RCC 7860 (cell line): ENCODE measurements at regions not wholly inside any gene's neighbourhood (a gene's known extent, or its start where the extent isn't known, plus 50 kb on each side); places are given as distances from the start of the nearest gene placed in this dataset.
"Not testable (repeated sequence)": the region's sequence is repeated elsewhere in the genome, so short reads cannot be mapped to it uniquely, and the experiment has no call there.

Source experiments
- DNase-seq: peaks from one replicate; pipeline ENCODE4 v3.0.0-alpha.2; 2015; ENCODE audit warnings: low spot score
- FAIRE-seq: peaks from 2 replicates; lab custom pipeline; 2012; peaks lifted over from hg19 to GRCh38; lab: Jason Lieb, UNC

DNA sequence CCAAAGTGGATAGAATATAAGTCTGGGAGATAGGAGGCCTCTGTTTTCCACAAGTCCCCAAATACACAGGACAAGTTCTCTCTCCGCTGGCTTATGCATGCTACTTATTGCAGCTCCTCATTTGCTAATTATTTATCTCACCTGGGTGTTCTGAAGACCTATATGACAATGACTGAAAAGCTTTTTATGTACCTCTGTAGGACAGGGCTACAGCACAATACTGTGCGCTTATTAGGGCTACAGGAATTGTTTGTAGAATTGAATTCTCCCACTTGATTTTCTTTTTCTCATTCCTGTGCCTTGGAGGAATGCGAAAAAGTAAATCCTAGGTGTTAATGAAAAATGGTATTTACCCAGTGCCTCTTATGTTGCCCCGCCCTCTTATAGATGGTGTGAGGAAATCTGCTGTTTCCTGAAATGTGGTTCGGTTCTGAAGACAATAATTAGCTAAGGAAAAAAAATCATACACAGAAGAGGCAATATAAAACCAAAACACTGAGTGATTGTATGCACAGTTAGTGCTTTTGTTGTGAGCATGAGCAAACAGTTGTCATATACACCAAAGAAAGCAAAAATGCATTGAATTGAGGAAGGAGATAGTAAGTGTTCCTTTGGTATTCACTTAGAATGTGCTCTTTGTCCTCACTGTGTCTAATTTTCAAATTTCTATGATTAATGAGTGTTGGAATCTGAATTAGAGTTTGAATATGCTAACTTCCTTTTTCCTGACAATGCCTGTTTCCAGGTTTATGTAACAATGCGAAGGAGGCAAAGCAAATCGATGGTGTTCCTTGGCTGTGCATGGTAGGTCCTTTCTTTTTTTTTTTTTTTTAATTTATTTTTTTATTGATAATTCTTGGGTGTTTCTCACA lies 78.7 kb upstream of the PNPT1 start:
- FAIRE-seq = no peak
- DNase-seq = no peak

DNA sequence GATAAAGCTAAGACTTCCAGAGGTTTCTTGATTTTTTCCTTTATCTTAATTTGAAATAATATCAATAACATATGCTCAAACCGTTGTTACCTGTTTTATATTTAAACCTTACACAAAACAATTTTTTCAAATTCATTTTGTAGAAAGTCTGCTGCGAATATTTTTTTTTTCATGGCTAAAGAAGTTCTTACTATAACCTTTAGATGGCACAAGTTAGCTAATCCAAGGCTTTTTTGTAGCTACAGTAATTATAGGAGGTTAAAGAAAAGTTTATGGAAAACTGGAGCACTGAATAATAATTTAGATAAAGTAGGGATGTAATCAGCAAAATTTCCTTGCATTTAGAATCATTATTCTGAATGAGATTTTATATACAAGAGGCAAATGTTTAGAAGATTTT lies 78.0 kb upstream of the PNPT1 start:
- DNase-seq (peak; percentile 48), FAIRE-seq (peak; percentile 91)

DNA sequence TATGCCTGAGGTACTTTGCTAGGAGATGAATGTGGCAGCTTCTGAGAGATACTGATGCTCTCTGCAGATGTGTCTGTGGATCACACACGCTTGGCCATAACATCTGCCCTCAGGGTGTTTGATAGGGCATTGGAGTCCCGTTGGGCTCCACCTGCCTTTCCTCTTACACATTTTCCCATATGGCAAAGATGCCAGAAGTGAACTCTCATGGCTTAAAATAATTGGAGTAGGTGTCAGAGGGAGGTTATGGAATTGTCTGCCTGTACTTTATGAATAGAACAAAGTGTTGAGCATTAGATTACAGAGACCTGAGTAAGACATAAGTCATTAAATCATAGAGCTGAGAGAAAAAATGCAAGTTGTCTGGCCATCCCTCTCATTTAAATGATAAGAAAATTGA lies 75.3 kb upstream of the PNPT1 start:
- FAIRE-seq (no peak), DNase-seq (no peak)

DNA sequence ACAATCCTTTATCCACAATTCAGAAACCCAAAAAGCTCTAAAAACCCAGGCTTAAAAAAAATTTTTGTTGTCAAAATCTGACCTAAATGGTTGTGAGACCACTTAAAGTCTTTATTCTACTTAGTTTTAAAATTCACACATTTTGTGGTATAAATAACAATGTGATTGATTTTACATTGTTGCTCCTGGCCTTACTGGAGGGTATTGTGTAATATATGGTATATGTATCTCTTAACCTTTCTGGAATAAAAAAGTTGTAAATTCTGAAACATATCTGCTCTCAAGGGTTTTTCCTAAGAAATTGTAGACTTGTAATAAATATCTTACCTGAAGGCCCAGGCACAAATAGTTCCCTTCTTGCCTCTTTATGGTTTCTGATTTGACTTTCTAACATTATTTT lies 73.3 kb upstream of the PNPT1 start:
- FAIRE-seq = no peak
- no peak for DNase-seq

DNA sequence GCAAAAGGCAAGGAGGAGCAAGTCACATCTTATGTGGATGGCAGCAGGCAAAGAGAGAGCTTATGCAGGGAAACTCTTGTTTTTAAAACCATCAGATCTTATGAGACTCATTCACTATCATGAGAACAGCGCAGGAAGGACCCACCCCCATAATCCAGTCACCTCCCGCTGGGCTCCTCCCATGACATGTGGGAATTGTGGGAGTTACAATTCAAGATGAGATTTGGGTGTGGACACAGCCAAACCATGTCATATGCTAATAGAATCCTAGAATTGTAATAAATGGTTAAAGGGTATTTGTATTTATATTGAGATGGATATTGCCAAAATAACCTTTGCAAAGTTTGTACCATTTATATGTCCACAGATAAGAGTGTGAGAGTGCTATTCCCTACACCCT lies 72.1 kb upstream of the PNPT1 start:
- DNase-seq, FAIRE-seq: not testable (repeated sequence)

DNA sequence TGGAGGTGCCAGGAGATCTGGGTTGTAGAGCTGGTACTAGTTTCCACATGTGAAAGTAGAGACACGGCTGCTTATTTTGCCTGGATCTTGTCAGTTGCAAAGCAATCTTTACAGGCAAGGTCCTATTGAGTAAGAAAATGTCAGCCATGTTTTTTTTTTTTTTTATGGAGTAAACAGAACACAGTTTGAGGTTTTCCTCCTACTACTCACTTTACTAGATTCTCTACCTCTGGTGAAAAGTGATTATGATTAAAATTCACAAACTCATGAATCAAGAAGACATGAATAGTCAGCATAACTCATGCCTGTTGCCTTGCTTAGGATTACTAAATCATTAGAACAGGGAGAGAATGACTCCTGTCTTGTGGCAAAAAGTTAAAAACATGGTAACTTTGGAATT lies 70.1 kb upstream of the PNPT1 start:
- FAIRE-seq (no peak), DNase-seq (no peak)

DNA sequence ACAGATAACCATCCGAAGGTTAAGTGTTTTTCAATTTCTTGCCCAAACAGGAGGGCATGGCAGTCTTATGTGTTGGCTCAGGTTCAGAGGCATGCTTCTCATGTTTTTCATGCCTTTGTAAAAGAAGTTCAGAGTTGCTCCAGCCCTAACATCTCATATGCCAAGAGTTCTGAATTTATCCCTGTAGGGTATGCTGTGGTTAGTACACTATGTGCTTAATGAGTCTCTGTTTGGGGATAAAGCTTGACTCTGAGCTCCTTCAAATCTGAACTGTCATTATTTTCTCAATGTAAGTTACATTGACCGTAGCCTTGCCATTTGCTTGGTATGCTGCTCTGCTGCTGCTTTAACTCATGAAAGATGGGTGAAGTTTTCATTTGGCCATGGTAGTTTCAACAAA lies 67.9 kb upstream of the PNPT1 start:
- DNase-seq = no peak
- no peak for FAIRE-seq

DNA sequence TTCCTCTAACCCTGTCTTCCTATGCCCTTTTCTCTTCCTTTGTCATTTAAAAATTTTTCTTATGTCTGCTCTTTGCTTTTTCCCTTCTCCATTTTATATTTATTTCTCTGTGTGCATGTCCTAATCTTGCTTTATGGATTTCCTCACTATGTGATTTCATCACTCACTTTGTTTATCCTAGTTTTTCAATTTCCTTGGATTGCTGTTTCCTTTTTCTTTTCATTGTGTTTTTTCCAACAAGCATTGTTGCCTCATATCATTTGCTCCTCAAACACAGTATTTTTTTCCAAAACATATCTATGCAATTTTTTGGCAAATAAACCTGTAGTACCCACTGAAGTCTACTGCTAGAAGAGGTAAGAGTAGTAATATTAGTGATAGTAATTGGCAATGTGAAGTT lies 67.4 kb upstream of the PNPT1 start:
- DNase-seq (no peak), FAIRE-seq (no peak)

DNA sequence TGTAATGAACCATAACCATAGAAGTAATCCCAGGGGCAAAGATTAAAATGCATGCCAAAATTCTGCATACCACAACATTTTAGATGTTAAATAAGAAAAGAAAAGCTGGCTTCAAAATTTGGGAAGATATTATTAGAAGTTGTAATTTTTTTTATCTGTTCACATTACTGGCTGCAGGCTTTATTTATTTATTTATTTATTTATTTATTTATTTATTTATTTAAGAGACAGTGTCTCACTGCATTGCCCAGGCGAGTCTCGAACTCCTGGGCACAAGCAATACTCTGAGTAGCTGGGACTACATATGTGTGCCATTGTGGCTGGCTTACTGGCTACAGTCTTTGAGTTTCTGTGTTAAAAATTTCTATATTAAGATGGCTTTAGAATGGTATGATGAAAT lies 66.5 kb upstream of the PNPT1 start:
- DNase-seq = no peak
- FAIRE-seq = no peak

DNA sequence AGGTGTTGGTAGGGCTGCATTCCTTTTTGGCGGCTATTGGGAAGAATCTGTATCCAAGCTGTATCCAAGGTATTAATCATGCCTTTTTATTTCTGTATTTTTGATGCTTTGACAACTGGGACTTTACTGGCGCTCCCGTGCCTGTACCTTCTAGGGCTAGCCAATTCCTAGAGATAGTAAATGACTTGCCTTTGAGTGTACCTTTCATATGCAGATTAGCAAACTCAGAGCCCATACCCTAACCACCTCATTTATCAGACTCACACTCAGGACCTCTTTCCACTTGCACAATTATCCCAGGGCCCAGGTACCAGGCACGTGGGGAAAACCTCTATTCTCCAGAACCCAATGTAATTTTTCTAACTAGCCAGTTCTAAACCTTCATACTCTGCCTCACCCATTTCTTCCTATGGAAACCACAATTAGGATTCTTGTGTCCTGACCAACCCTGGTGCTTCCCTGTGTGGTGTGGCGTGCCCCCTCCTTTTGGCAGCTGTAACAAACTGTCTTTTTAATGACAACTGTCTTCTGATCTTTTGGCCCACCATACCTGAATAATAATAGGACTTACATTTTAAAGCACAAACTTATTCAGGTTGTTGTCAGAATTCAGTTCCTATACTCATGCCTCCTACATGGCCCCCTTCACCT lies 65.8 kb upstream of the PNPT1 start:
- FAIRE-seq (no peak), DNase-seq (no peak)

DNA sequence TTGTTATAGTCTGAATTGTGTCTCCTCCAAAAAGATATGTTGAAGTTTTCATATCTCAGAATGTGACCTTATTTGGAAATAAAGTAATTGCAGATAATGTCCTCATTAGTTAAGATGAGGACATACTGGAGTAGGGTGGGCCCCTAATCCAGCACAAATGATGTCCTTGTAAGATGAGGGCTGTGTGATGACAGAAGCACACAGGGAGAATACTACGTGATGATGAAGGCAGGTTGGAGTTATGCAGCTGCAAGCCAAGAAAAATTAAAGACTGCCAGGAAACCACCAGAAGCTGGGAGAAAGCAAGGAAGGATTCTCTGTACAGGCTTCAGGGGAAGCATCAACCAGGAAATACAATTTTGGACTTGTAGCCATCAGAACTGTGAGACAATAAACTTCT lies 58.3 kb upstream of the PNPT1 start:
- FAIRE-seq (no peak), DNase-seq (no peak)

DNA sequence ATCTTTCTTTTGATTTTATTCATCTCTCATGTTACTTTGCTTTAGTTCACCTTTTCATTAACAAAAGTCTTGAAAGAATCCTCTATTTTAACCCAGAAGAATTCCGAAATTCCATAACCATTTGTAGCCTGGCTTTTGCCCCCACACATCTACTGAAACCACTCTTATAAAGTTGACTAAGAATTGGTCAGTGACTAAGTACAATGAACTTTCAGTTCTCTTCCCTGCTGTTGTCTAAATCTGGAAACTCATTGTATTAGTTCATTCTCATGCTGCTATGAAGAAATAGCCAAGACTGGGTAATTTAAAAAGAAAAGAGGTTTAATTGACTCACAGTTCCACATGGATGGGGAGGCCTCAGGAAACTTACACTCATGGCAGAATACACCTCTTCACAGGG lies 49.9 kb upstream of the PNPT1 start:
- FAIRE-seq (no peak), DNase-seq (peak; percentile 44)
